ENCODE measurements at regions not wholly inside any gene's neighbourhood (a gene's known extent, or its start where the extent isn't known, plus 50 kb on each side); places are given as distances from the start of the nearest gene placed in this dataset.

DNA sequence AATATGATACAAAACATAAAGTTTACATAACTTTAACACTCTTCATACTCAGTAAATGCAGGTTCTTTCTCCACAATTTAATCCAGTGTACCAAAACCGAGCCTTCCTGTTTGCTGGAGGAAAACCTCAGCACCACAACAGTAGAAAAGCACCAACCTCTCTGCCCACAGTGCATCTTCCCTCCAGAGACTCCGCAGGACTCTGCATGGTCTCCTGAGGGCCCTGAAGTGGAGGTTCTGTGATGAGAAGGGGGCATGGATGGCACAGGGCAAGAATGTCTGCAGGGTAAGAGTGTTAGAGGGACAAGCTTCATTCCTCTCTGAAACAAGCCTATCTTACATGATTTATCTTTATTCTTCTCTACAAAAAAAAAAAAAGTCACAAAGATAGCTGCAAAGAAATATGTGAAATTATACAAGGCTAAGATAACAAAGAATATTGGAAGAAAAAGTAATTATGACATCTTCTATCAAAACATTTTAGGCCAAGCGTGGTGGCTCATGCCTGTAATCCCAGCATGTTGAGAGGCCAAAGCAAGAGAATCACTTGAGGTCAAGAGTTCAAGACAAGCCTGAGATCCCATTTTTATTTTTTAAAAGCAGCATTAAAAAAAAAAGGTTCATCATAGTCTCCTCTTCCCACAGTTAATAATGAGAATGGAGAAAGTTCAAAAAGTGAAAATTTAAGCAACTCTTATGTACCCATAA lies 102.0 kb downstream of the VPREB1 start:
- in situ Hi-C loops (cut with MboI; ENCODE audit: low pct_ligation_motif_present in 1 of 4, low pct_unique_long_range_greater_than_20kb in 1 of 4, low sequenced_read_pairs in 3 of 4) (loop anchor here in 1 of 4 donors (25.0 kb wide), 1 partner anchor 109 kb away; the partner anchor contains the start of gene VPREB1), intact Hi-C loops (cut with DNase I; ENCODE audit: low total_unique reads) (no loop called here)
- TF ChIP-seq EP300 (IDR thresholded peaks at IDR 0.05; ENCODE audit: low read depth) (no peak), POLR2AphosphoS5 (IDR thresholded peaks at IDR 0.05) (no peak), POLR2A (IDR thresholded peaks at IDR 0.05) (no peak)
- TF ChIP-seq, protein P1, sequence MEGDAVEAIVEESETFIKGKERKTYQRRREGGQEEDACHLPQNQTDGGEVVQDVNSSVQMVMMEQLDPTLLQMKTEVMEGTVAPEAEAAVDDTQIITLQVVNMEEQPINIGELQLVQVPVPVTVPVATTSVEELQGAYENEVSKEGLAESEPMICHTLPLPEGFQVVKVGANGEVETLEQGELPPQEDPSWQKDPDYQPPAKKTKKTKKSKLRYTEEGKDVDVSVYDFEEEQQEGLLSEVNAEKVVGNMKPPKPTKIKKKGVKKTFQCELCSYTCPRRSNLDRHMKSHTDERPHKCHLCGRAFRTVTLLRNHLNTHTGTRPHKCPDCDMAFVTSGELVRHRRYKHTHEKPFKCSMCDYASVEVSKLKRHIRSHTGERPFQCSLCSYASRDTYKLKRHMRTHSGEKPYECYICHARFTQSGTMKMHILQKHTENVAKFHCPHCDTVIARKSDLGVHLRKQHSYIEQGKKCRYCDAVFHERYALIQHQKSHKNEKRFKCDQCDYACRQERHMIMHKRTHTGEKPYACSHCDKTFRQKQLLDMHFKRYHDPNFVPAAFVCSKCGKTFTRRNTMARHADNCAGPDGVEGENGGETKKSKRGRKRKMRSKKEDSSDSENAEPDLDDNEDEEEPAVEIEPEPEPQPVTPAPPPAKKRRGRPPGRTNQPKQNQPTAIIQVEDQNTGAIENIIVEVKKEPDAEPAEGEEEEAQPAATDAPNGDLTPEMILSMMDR (IDR thresholded peaks at IDR 0.05) = no peak
- Histone ChIP-seq H3K4me1 (no peaks in the 10 kb centered on the region), H3K4me3 (no peak overlapping the region), H3K27ac (no peak overlapping the region), H3K9me3 (no peaks in the 10 kb centered on the region), H3K27me3 (peaks cover 18% of the 10 kb centered on the region), H3K36me3 (no peaks in the 10 kb centered on the region)
- WGBS, 2 donors (ENCODE audit: low coverage in 1 of 2) = 81 to 93% methylated on average over 3 of the region's 3 CpGs
- DNase-seq = no peak

DNA sequence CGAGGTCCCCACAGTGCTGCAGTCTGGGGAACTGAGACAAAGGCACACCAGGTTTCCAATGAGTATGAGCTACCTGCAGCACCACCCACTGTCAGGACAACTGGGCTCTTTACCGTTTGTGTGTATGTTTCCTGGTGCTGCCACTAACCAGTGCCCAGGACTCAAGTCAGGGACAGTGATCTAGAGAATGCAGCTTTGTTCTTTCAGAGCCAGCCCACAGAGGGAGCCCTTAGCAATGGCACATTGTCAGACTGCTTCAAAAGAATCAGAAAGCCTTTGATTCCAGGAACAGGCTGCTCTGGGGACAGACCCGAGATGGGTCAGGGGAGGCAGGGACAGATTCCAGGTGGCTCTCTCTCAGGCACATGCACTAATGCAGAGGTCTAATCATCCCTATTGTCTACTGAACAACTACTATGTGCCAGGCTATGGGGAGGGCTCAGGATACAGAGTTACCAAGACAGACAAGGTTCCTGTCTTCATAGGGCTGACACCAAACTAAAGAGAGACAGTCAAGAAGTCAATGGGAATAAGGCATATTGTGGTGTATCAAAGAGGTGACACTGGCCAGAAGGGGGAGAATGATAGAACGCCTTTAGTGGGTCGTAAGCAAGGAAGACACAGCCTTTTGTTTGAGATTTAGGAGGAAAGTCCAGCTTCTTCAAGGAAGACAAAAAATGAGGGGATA lies 103.7 kb downstream of the VPREB1 start:
- intact Hi-C loops (cut with DNase I; ENCODE audit: low total_unique reads) = no loop called here
- H3K27ac ChIP-seq = no peak overlapping the region
- in situ Hi-C loops (cut with MboI; ENCODE audit: low pct_ligation_motif_present in 1 of 4, low pct_unique_long_range_greater_than_20kb in 1 of 4, low sequenced_read_pairs in 3 of 4) = loop anchor here in 1 of 4 donors (25.0 kb wide), 1 partner anchor 111 kb away; the partner anchor contains the start of gene VPREB1

DNA sequence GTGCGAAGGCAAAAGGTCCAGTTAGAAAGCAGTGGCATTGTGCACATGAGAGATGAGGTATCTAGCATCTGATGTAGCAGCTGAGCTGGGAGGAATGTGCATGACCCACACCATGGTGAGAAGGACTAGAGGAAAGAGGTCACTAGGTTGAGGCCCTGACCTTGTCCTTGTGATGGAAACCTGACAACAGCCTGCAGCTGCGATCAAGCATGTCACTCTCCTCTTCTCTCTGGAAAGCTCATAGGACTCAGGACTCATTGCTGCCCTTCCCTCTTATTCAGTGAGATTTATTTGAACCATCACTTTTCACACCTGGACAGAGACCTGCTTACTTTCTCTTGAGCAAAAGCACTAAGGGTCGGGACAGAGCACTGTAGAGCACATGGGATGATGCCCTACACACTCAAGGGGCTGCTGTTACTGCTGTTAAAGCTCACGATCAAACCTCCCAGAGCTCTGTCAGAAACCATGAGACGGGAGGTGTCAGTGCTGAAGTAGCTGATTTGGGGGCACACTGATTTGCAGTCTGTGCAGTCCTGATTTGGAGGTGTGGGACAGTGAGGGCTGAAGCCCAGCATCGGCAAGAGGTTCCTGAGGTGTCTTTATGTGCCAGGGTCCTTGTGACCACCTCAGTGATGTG lies 104.3 kb downstream of the VPREB1 start:
- Histone ChIP-seq H3K36me3 (no peaks in the 10 kb centered on the region), H3K27me3 (peaks cover 21% of the 10 kb centered on the region), H3K9me3 (no peaks in the 10 kb centered on the region), H3K4me3 (no peak overlapping the region), H3K4me1 (no peaks in the 10 kb centered on the region), H3K27ac (no peak overlapping the region)
- TF ChIP-seq POLR2A (IDR thresholded peaks at IDR 0.05) = no peak
- no peak for TF ChIP-seq POLR2AphosphoS5 (IDR thresholded peaks at IDR 0.05)
- TF ChIP-seq, protein P1 (IDR thresholded peaks at IDR 0.05) = no peak
- TF ChIP-seq EP300 (IDR thresholded peaks at IDR 0.05; ENCODE audit: low read depth) = no peak
- intact Hi-C loops (cut with DNase I; ENCODE audit: low total_unique reads) = no loop called here
- 44 to 77% methylated on average over 3 to 6 of the region's 6 CpGs for WGBS, 2 donors (ENCODE audit: low coverage in 1 of 2)
- in situ Hi-C loops (cut with MboI; ENCODE audit: low pct_ligation_motif_present in 1 of 4, low pct_unique_long_range_greater_than_20kb in 1 of 4, low sequenced_read_pairs in 3 of 4) = loop anchor here in 1 of 4 donors (25.0 kb wide), 1 partner anchor 112 kb away; the partner anchor contains the start of gene VPREB1
- DNase-seq = no peak

More for the DNA sequence above, 103.7 kb downstream of the VPREB1 start:
- no peak for DNase-seq
- peaks cover 21% of the 10 kb centered on the region for H3K27me3 ChIP-seq
- H3K4me1 ChIP-seq = no peaks in the 10 kb centered on the region
- no peak overlapping the region for H3K4me3 ChIP-seq
- TF ChIP-seq POLR2A (IDR thresholded peaks at IDR 0.05) (no peak), EP300 (IDR thresholded peaks at IDR 0.05; ENCODE audit: low read depth) (no peak), POLR2AphosphoS5 (IDR thresholded peaks at IDR 0.05) (no peak)
- TF ChIP-seq, protein P1 (IDR thresholded peaks at IDR 0.05) = no peak
- H3K36me3 ChIP-seq = no peaks in the 10 kb centered on the region
- no peaks in the 10 kb centered on the region for H3K9me3 ChIP-seq
- 49% methylated on average over 5 of the region's 5 CpGs; no CpG with 5 or more reads in 1 of the 2 donors for WGBS, 2 donors (ENCODE audit: low coverage in 1 of 2)

DNA sequence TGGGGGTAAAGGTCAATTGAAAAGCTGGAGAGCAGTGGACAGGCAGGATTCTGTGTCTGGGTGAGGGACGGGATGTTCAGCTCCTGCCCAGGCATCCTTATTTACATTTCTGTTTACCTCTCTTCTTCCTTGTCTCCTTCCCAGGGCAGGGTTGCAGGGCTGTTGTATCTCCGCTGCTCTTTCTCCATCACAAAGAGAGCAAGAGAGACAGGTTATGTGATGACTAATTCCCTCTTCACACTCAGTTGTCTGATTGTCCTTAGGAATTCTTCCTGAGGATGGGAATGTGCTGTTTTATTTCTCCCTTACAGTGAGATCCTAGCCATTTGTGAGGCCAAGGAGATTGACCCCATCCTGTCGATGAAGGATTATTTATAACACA lies 104.9 kb downstream of the VPREB1 start:
- DNase-seq = no peak
- intact Hi-C loops (cut with DNase I; ENCODE audit: low total_unique reads) (no loop called here), in situ Hi-C loops (cut with MboI; ENCODE audit: low pct_ligation_motif_present in 1 of 4, low pct_unique_long_range_greater_than_20kb in 1 of 4, low sequenced_read_pairs in 3 of 4) (loop anchor here in 1 of 4 donors (25.0 kb wide), 1 partner anchor 112 kb away; the partner anchor contains the start of gene VPREB1)
- Histone ChIP-seq H3K4me3 (no peak overlapping the region), H3K36me3 (no peaks in the 10 kb centered on the region), H3K27ac (no peak overlapping the region), H3K4me1 (no peaks in the 10 kb centered on the region), H3K9me3 (no peaks in the 10 kb centered on the region), H3K27me3 (peaks cover 21% of the 10 kb centered on the region)
- 48 to 80% methylated on average over 1 to 3 of the region's 3 CpGs for WGBS, 2 donors (ENCODE audit: low coverage in 1 of 2)
- TF ChIP-seq POLR2A (IDR thresholded peaks at IDR 0.05) (no peak), EP300 (IDR thresholded peaks at IDR 0.05; ENCODE audit: low read depth) (no peak), POLR2AphosphoS5 (IDR thresholded peaks at IDR 0.05) (no peak)
- TF ChIP-seq, protein P1 (IDR thresholded peaks at IDR 0.05) = no peak

Measured in transverse colon (tissue), 4 donors.